Activated naive CD8-positive, alpha-beta T cell treated with anti-CD3 and anti-CD28 coated beads, Interleukin-2, amount 50 U/mL, for 16 hours (primary cell): ENCODE measurements at regions not wholly inside any gene's neighbourhood (a gene's known extent, or its start where the extent isn't known, plus 50 kb on each side); places are given as distances from the start of the nearest gene placed in this dataset.
"Not testable (repeated sequence)": the region's sequence is repeated elsewhere in the genome, so short reads cannot be mapped to it uniquely, and the experiment has no call there.

Experiments
- DNase-seq: peaks from one replicate; pipeline ENCODE4 v3.0.0-alpha.2; 2020; ENCODE audit warnings: low read depth, low spot score

DNA sequence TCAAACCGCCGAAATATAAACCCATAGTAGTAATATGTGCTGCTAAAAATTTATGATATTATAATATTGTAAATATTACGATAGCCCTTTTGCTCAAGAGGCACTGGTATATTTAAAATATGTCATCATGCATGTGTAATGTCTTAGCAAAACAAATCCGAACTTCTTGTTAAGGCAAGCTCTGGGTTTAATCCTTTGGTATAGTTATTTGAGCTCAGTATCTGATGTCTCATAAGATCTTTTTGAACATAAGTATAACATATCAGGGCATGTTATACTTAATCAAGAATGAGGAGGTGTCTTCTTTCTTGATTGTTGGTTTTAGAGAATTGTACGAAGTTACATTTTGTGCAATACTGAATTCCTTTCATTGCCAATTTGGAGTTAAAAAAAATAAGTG lies 154.1 kb upstream of the CBLB start:
- no peak for DNase-seq

DNA sequence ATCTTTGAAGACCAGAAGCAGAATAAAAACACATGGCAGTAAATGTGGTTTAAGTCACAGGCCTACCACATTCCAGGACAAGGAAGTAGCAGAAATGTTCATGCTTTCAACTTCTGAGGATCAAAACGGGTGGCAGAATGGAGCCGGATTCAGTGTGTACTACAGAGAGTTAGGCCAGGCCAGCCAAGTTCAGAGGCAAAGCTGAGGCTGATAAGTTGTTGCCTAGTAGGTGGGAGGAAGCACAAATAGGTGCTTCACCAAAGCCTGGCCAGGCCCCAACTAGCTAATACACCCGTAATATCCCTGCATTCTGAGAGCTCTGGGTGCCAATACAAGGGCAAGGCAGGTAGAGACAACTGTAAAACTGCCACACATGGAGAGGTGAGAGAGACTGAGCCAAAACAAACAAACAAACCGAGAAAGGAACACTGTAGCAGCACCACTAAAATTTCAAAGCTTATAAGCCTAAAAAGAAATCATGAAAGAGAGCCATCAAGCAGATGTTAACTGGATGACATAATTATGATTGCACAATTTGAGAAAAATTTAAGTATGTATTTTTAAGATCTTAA lies 156.4 kb upstream of the CBLB start:
- DNase-seq: no peak

DNA sequence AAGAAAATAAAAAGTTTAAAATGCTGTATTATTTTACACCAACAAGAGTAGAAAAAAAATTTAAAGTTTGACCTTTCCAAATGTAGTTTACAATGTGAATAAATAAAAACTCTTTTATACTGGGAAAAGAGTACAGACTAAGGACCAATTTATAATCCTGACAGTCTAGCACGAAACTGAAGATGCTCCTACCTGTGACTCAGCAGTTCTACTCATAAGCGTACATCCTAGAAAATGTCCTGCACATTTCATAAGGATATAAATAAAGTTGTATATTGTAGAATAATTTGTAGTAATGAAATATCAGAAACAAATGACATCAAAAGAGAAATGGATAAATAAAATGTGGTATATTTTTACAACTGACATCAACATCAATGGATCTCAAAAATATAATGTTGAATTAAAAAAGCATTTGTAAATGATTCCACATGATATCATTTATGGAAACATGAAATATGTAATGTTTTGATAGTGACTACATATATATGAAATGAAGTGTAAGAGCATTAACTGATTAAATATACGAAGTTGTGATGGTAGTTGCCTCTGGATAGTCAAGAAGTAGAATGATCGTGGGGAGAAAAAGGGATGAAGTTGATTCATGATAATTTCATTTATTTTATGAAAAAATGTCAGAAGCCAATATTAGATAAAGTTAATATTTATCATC lies 161.3 kb upstream of the CBLB start:
- no peak for DNase-seq

DNA sequence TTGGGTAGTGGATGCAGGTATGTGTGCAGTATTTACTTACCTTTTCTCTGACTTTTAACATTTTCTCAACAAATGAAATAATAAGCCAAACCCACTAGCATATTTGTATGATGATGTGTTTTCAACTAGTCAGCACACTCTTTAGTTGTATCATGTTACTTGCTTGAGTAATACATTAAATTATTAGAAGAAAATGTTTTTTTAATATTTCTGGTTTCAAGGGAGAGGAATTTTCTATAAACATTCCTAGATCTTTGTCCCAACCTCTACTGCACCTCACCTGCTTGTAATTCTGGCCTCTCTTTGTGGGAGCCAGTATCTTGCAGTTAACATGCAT lies 161.8 kb upstream of the CBLB start:
- no peak for DNase-seq

DNA sequence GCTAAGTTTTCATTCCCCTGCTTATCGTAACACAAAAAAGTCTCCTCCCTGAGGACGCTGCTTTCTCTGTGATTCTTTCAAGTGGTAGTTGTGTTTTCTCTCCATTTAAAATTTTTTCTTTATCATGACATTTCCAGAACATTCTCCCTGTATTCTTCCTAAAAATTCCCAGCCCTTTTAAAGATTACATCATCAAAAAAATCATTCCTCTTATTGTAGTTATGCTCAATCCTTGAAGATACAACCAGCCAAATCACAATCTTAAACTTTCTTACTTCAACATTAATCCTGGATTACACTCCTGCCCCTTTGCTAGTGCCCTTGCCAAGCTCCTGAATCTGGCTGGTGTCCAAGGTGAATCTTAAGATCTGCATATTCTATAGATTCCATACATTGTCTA lies 163.7 kb upstream of the CBLB start:
- DNase-seq: no peak

DNA sequence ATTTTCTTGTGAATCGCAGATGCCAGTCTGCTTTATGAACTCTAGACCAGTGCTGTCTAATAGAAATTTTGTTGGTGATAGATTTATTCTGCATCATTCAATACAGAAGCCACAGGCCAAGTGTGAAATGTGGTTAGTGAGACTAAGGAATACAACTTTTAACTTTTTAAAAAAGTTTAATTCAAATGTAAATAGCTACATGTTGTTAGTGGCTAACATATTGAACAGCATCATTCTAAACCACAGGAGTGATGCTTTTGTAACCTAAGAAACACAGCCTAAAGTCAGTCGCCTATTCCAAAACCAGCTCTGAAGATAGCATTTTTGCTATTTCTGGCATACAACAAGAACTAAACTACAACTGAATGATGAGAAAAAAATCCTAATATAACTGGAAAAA lies 164.8 kb upstream of the CBLB start:
- no peak for DNase-seq

DNA sequence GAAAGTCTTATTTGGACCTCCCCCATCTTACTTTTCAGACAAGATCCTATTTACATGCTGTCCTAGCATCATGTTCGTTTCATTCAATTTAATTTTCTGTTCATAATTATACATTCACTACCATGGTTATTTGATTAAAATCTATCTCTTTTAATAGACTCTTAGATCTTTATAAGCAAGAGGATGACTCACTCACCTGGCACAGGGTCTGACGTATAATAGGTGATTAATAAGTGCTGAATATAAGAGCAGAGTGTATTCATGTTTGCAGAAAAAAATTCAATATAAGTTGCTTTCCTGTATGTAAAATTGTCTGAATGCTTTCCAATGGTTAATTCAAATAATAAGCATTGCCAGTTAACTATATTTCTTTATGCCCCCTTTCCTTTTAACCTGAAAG lies 165.5 kb upstream of the CBLB start:
- no peak for DNase-seq

DNA sequence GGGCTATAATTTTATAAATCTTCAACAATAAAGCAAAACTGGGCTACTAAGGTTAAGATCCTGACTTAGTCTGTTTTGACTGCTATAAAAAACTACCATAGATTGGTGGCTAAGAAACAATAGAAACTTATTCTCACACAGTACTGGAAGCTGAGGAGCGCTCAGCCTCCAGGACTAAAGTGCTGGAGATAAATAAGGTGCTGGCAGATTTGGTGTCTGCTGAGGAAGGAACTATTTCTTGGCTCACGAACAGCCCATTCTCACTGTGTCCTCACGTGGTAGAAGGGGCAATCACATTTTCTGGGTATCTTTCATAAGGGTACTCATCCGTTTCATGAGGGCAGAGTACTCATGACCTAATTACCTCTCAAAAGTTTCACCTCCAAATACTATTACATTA lies 166.8 kb upstream of the CBLB start:
- no peak for DNase-seq

DNA sequence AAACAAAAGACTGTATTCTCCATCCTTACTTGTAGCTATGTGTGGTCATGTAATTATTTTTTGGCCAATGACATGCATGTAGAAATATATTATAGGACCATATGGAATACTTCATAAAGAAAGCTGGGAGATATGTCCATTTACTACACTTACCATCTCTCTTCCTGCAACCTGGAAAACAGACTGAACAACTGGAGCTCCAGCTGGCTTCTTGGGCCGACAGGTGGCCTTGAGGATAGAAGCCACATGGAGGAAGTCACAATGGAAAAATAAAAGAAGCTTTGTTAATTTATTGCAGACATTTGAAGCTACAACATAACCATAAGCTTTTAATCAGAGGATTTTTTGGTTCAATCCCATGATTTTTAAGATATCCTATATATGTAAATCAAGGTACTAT lies 167.9 kb upstream of the CBLB start:
- DNase-seq: no peak

DNA sequence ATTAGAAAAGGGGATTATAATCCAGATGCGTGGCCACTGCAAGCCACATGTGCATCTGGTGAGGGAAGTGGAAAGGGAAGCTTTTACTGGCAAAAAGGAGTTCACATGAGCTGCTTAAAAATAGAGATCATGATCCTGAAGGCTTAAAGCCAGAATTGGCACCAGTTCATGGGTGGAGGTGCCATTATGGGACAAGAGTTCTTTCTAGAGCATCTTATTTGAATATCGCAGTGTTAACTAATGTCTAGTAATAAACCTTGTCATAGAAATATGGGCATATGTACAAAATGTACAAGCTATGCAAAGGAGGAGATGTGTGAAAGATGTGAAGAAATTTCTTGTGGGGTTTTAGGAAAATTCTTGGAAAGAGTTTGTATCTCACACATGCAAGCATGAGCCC lies 178.4 kb upstream of the CBLB start:
- DNase-seq: no peak

DNA sequence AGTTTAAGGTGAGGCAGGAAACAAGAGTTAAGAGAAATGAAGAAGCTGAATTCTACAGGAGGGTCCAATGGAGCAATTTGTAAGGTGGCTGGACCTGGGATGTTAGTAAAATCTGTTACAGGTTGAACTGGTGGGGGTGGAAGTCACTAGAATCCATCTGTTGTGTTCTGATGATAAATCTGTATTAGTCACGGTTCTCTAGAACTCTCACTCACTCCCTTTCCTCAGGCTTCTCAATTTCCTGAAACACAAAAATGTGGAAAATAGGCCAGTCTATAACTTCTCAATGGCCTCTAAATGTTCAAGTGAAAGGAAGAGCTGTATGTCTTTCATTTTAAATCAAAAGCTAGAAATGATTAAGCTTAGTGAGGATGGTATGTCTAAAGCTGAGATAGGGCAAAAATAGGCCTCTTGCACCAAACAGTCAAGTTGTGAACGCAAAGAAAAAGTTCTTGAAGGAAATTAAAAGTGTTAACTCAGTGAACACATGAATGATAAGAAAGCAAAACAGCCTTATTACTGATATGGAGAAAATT lies 180.2 kb upstream of the CBLB start:
- DNase-seq: no peak

DNA sequence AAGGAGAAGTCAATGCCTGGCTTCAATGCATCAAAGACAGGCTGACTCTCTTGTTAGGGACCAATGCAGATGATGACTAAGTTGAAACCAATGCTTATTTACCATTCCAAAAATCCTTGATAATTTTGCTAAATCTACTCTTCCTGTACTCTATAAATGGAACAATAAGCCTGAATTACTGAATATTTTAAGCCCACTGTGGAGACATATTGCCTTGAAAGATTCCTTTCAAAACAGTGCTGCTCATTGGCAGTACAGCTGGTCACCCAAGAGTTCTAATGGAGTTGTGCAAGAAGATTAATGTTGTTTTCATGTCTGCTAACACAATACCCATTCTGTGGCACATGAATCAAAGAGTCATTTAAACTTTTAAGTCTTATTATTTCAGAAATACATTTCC lies 181.0 kb upstream of the CBLB start:
- DNase-seq: no peak

DNA sequence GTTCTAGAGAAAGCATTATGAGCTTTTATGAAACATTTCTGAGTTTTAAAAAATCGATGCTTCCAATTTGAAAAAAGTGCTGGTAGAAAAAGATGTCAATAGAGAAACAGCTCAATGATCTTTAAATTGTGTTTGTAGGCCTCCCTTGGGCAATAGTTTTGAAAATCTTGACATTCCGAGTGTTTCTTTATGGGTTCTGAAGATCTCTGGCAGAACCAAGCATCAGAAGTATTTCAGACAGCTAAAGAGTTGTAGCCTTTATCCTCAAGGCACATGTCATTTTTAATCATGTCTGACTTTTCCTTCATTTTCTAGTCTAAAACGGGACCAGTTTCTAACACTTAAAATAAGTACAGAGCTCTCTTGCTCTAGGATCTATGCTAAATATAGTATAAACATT lies 188.1 kb upstream of the CBLB start:
- DNase-seq: no peak

DNA sequence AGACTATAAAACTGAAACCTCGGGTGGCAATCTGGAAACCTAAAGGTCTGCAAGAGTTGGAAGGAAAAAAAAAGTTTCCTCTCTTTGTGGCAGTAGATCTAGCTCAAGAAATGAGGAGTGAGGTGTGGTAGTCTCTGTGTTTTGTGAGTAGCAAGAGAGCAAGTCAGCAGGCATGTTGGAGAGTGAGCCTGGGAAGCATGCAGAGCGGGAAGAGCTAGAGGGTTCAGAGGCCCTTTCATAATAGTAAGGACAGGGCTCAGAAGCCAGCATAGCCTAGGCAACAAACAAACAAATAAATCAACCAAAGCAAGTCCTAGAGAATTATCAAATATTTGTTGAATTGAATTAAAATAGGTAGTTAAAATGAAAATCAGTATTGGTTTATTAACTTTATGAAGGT lies 189.7 kb upstream of the CBLB start:
- no peak for DNase-seq

DNA sequence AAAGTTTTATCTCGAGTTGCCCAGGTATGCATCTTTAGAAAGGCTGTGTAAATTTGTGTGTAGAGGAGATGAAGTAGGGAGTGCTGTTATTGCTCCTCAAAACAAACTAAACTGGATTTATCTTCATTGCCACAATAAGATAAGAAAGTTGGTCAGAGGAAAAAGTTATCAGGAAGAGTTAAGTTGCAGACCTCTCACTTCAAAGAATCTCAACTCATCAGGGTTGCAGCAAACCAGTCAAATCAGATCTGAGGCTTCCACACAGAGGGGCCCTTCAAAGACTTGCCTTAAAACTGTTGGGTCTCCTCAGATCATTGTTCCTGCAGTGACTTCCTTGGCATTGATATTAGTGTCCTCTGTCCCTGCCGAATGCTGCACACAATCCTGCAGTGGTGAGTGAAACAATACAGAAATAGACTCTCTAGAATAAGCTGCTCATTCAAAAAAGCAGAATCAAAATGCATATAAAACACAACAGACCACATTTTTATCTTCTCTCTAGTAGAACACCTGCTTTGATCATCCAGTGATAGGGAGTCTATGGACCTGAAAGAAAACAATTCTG lies 191.2 kb upstream of the CBLB start:
- no peak for DNase-seq

DNA sequence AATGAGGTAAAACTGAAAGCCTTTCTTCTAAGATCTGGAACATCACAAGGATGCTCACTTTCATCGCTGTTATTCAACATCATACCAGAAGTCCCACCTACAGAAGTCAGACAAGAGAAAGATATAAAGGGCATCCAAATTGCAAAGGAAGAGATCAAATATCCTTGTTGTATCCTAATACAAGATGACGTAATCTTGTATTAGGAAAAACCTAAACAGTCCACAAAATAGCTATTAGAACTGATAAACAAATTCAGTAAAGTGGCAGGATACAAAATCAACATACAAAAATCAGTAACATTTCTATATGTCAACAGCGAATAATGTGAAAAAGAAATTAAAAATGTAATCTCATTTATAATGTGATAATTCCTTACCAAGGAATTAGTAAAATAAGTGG lies 195.1 kb upstream of the CBLB start:
- DNase-seq: no peak

DNA sequence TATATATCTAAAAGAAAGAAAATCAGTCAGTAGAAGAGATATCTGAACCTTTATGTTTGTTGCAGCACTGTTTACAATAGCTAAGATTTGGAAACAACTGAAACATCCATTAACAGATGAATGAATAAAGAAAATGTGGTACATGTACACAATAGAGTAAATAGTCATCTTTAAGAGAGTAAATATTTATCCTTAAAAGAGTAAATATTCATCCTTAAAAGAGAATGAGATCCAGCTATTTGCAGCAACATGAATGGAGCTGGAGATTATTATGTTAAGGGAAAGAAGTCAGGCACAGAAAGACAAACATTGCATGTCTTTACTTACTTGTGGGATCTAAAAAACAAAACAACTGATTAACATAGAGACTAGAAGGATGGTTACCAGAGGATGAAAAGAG lies 197.0 kb upstream of the CBLB start:
- no peak for DNase-seq

DNA sequence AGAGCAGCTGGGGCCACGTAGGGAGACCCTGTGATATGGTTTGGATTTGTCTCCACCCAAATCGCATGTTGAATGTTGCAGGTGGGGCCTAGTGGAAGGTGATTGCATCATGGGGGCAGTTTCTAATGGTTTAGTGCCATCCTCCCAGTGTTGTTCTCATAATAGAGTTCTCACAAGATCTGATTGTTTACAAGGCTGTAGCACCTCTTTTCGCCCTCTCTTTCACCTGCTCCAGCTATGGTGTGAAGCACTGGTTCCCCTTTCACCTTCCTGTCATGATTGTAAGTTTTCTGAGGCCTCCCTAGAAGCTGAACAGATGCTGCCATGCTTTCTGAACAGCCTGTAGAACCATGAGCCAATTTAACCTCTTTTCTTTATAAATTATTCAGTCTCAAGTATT lies 198.9 kb upstream of the CBLB start:
- no peak for DNase-seq

DNA sequence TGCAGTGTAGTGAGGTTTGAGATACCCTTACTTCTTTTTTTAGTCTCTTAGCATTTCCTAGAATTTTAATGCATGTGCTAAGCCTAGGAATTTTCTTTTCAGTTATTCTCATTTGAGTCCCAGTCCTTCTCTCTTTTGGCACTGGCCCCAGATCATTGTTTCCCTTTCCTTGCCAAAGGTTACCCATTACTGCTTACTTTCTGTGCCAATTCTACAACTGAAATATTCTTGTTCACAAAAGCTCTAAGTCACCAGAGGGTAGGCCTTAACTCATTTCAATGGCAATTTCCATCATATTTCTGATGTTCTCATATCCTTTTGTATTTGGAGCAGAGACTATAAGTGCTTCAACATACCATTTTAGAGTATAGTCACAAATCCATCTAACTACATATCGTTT lies 199.6 kb upstream of the CBLB start:
- DNase-seq: no peak

DNA sequence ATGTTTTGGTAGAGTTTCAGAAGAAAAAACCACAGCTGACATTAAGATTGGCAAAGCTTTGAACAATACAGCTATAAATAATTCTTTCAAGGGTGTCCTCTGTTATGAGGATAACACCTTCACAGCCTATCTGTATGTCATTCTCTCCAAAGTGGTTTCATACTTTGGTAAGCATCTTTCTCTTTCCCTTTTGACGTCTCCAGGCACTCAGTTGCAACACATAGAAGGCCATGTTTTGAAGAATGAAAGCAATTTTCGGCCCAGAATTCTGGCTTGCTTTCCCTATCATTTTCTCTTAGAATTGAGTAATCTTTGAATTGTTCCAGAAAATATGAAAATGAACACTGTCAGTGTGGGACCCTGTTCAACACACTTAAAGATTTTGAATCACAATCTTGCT lies 200.0 kb upstream of the CBLB start:
- no peak for DNase-seq

DNA sequence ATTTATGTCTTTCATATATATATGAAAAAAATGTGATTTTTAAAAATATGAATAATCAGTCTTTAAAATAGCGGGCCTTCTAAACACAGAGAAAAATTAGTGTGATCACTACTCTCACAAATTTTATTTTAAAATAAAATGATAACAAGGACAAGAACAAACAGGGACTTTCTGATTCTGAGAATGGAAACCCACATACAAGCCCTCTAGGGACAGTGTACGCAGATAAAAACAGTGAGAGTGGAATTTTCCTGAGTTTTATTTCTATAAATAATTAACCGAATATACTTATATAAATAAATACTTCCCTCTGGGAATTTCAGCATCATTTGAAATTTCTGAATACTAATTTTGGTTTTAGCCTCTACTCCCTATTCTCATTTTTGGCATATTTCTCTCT lies 201.4 kb upstream of the CBLB start:
- DNase-seq: no peak

DNA sequence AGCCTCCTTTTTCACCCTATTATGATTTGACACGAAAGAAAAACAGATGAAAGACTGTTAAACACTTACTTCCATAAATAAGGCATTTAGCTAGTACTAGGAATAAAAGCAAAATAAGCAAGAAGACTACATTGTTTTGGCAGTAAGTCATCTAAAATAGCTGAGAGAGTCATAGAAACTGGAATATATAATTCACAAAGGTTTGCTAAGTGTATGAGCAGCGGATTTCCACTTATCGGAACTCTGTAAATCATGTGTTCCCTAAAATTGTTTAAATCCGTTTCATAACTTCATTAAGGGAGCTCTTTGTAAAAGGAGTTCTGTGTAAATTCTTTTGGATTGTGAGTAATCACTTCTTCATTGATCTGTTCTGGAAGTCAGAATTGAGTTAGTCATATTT lies 202.5 kb upstream of the CBLB start:
- DNase-seq: no peak

DNA sequence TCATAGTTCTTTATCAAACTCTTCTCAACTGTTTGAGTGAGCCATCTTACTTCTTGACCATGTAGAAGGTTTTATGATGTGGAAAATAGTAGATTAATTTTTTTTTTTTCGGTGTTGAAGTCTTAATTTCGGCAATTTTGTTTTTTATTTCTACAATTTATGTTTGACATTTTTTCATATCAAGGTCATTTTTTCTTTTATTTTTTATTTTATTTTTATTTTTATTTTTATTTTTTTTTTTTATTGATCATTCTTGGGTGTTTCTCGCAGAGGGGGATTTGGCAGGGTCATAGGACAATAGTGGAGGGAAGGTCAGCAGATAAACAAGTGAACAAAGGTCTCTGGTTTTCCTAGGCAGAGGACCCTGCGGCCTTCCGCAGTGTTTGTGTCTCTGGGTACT lies 203.8 kb upstream of the CBLB start:
- DNase-seq: not testable (repeated sequence)

DNA sequence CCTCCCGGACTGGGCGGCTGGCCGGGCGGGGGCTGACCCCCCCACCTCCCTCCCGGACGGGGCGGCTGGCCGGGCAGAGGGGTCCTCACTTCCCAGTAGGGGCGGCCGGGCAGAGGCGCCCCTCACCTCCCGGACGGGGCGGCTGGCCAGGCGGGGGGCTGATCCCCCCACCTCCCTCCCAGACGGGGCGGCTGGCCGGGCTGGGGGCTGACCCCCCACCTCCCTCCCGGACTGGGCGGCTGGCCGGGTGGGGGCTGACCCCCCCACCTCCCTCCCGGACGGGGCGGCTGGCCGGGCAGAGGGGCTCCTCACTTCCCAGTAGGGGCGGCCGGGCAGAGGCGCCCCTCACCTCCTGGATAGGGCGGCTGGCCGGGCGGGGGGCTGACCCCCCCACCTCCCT lies 205.0 kb upstream of the CBLB start:
- DNase-seq: not testable (repeated sequence)
